ENCODE measurements at regions not wholly inside any gene's neighbourhood (a gene's known extent, or its start where the extent isn't known, plus 50 kb on each side); places are given as distances from the start of the nearest gene placed in this dataset.

- no peak for TF ChIP-seq CTCF (IDR thresholded peaks at IDR 0.05)
- no peak for TF ChIP-seq POLR2A (IDR thresholded peaks at IDR 0.05)
- TF ChIP-seq EP300 (IDR thresholded peaks at IDR 0.05), result no peak
Observed at GRCh38 chr6:147867433-147868226, 359.1 kb downstream of the SAMD5 start.

Data from tibial nerve (tissue), 4 donors.